Stimulated activated CD8-positive, alpha-beta memory T cell treated with anti-CD3 and anti-CD28 coated beads, Interleukin-7, amount 100 ng/mL, for 48 hours (primary cell): ENCODE measurements at regions not wholly inside any gene's neighbourhood (a gene's known extent, or its start where the extent isn't known, plus 50 kb on each side); places are given as distances from the start of the nearest gene placed in this dataset.

Source experiments
- DNase-seq, 2 donors: peaks; one replicate each; pipeline ENCODE4 v3.0.0-alpha.2; 2020; ENCODE audit warnings: low read depth in 1 of 2; ENCODE audit errors: extremely low read depth in 1 of 2

DNA sequence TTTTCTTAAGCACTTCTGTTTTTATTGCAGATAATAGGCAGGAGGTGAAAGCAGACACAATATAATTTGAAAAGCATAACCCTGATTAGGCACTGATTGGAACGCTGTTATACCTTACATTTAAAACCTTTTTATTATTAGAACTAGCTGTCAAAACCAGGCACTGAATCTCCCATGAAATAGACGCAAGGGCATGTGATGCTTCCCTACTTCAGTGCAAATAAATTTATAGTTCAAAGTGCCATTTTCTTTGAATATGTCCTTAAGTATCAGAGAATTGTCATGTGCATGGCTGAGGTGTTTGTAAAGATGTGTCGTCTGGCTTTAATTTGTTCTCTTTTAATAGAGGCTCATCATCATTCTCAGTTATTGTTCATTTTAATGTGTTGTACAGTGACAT lies 386.0 kb downstream of the NR2F2 start:
- DNase-seq = no peak

GRCh38 chr15:96720251-96720650 lies 389.8 kb downstream of the NR2F2 start:
- no peak for DNase-seq

DNA sequence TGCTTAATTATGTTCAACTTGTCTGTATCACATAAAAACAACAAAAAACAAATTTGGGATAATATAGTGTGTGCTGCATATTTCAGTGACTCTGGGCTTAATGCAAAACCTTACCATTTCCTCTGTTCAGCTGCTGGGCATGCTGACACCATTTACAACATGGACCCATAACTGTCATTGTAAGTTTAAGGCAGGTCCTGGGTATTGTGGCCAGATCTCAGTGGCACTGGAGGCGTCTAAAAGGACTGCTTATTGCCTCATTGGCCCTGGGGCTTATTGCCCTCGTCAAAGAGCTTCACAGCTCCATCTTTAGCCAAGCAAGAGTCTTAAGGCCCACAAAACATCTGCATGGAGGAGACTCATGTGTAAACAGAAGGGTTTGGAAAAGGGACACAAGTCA lies 390.2 kb downstream of the NR2F2 start:
- DNase-seq = no peak

- no peak for DNase-seq
These were observed 398.1 kb downstream of the NR2F2 start for GRCh38 chr15:96728591-96728990.

DNA sequence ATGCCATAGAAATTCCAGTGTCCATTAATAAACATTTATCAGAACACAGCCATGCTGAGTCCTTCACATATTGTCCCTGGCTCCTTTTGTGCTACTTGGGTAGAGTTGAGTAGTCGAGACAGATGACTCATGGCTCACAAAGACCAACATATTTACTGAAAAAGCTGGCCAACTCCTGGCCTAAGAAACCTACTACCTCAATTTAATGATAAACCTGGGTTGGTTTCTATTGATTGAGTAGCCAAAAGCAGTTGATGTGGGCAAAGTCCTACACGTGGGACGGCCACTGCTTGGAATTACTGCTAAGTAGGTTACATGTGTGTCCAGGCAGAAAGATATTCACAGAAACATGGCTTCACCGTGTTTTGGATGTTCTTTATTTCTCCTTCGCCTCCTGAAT lies 402.2 kb downstream of the NR2F2 start:
- DNase-seq = no peak

DNA sequence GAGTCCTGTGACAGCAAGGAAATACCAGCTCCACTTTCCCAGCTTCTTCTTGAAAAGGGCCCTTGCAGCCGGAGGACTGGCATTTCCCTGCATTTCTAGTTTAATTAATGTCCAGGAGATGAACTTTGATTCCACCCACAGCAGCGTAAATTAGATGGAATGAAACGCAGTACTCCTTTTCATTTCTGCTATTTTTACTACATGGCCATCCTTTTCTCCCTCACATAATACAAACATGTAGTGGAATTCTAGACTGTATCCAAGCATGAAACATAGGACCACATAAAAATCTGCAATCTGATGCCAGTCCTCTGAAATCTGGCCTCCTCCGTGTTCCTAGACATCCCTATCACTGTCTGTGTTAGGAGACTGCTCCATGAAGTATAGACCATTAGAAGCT lies 403.2 kb downstream of the NR2F2 start:
- DNase-seq = no peak

DNA sequence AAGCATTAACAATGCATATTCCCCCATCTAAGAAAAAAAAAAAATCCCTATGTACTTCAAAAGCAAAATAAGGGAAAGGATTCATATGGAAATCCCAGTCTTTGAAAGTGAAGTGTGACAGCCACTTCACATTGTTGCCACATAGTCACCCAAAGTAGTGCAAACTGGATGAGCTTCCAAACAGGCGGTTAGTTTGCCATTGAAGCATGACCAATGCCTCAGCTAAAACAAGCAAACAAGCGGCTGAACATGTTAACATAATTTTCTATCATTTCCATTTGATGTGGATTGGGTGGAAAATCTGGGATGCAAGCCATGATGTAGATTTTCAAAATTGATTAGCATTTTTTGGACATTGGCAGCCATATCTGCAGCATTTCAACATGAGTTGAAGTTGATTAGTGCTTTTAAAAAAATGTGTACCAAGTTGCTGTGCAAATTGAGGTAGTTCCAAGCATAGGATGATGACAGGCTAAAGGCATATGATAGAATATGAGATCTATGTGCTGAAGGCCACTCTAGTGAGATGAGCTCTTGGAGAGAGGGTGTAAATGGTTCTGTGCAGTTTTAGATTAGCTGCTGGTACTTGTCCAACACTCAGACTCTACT lies 405.2 kb downstream of the NR2F2 start:
- no peak for DNase-seq

DNA sequence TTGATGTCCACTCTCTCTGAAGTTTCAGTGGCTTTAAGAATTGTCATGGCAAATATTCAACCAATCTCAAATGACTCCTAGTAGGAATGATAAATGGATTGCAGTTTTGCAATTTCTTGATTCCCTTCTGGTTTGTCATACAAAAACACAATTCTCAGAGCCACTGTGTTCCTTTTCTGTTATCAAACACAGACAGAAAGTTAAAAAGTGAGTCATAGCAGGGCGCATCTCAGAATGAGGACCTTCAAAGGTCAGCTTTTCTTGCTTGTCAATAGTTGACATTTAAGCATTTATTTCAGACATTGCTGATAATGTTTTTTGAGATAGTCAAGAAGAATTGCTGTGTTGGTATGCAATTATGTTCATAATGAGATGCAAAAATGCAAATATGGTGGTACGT lies 405.9 kb downstream of the NR2F2 start:
- DNase-seq = no peak

- no peak for DNase-seq
These were observed 406.9 kb downstream of the NR2F2 start for GRCh38 chr15:96737408-96737807.

- DNase-seq = no peak
These were observed 416.2 kb downstream of the NR2F2 start for GRCh38 chr15:96746665-96747064.

GRCh38 chr15:96747291-96747690 lies 416.8 kb downstream of the NR2F2 start:
- no peak for DNase-seq

DNA sequence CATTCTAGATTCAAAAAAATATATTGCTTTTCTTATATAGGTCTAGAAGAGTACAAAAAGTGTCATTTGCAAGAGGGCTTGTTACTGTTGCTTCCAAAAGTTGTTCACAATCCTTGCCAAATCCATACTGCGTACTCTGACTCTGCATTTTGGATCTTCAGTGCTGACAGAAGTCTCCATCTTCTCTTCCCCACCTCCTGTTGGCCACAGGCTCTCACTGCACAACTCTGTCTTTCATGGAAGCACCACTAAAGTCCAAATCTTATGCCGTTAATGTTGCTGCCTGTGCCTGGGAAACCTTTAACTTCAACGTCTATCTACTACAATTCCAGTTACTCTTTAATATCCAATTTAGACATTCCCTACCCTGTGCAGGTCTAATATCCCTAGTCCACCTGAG lies 419.9 kb downstream of the NR2F2 start:
- DNase-seq = no peak

GRCh38 chr15:96756146-96756545 lies 425.6 kb downstream of the NR2F2 start:
- no peak for DNase-seq

GRCh38 chr15:96756656-96757055 lies 426.2 kb downstream of the NR2F2 start:
- DNase-seq = no peak

DNA sequence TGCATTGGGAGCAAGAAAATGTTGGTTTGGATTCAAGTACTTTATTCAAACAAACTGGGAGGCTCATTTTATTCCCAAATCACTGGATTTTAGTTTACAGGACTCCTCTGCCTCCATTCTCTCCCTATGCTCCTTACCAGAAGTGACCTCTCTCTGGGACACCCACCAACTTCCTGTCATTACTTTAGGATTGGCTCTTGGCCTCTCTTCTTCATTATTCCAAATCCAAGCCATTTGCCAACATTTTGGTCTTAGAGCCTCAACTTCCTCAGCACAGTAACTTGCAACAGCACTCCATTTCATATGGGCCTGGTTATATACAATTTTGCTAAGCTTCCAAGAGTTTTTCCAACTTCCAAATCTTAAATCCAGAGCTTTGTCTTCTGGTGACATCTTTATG lies 432.1 kb downstream of the NR2F2 start:
- DNase-seq = no peak

DNA sequence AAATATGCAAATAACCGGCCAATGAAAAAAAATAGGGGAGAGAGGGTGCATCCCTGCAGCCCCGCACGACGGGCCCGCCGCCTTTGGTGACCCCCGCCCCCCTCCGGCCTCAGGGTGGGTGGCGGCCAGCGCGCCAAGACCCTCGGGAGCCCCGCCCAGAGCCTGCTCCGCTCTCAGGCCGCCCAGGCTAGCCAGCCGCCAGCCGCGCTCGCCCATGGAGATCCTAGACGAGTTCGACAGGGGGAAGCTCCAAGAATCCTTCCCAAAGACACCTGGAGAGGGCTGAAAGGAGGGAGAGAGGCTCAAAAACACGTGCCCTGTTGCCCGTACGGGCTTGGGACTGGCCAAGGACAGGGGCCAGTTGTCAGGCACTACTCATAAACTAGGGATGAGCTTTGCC lies 434.0 kb downstream of the NR2F2 start:
- no peak for DNase-seq

DNA sequence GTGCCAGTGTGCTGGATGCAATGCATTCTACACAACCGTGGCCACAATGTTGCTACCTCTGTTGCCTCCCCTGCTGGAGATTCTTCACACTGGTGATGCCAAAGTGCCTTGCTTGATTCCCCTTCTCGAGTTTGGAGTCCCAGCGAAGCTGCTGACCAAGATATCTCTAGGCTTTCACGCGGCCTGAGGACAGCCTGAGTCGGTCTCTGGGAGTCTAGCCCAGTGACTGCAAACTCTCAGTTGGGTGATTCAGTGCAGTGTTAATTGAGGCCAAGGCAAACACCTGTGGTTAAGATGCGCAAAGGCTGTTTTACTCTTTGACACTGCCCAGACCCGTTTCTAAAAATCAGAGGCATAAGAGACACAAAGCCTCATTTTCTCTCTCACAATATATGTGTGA lies 434.4 kb downstream of the NR2F2 start:
- no peak for DNase-seq

DNA sequence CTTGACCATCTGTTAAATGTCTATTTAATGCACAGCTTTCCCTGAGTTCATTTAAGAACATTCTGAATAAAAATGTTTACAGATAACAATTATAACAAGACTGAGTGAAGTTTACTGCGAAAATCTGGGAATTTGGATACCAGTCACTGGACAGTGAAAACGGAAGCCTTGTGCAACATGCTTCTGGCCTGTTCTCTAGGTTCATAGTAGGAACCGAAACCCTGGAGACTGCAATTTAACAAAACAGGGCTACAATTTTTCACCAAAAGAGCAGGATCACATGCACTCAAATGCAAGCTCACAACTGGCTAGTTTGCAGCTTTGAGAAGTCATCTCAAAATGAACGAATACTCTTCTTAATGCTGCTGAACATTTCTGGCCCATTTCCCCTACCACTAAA lies 435.9 kb downstream of the NR2F2 start:
- no peak for DNase-seq

DNA sequence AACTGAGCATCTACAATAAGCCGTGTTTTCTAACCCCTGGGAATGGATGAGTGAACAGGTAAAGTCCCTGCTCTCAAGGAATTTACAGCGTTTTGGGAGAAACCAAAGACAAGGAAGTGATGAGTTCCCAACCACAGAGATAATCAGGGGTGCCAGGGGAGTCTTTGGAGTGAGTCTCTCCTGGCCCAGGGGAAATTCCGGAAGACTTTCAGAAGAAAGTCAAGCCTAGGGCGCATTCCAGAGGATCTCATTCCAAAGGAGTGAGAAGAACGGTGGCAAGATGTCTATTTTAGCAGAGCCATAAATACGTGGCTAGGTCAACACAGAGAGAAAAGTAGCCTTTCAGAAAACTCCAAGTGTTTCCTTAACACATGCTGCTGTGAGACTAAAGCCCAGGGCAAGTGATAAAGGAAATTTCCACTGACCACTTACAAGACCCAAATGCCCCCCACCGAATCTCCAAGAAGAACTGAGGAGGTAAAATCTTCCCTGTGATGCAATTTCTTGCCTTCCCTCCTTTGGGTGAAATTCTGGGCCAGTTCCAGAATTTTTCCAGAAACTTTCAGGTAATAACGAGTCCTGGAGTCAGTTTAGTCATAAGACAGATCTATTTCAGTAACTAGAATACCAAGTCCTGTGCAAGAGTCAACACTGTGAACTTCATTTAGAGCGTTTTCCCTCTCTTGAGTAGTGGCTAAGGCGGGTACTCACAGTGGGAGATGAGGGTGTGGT lies 437.4 kb downstream of the NR2F2 start:
- no peak for DNase-seq

GRCh38 chr15:96768435-96768789 lies 437.9 kb downstream of the NR2F2 start:
- DNase-seq = no peak

GRCh38 chr15:96771035-96771434 lies 440.5 kb downstream of the NR2F2 start:
- DNase-seq = no peak

- DNase-seq = no peak
These were observed 443.7 kb downstream of the NR2F2 start for GRCh38 chr15:96774216-96774615.

DNA sequence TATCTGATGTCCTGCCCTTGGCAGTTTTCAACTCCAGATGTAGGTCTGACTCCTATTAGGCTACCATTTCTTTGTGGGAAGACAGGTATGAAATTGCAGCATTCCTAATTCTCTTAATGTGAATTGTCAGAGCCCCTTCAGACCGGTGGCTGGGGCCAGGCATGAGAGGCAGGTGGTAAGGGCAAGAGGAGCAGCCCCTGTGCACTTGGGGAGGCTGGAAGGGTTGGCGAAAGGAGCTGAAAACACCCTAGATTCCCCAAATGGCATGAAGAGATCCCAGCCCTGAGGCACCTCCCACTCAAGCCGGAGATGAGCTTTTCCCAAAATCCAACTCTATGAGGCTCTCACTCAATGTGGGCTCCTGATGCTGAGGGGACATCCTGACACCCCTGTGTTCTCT lies 453.2 kb downstream of the NR2F2 start:
- no peak for DNase-seq
